Progenitor cell of endocrine pancreas (in vitro differentiated cells): ENCODE measurements at regions not wholly inside any gene's neighbourhood (a gene's known extent, or its start where the extent isn't known, plus 50 kb on each side); places are given as distances from the start of the nearest gene placed in this dataset.

Experiments
- DNase-seq: peaks from one replicate; pipeline ENCODE4 v3.0.0; 2021; ENCODE audit warnings: low spot score; ENCODE audit not compliant: unreplicated experiment
- H3K27ac Mint-ChIP-seq: 2 replicates; pipeline ENCODE4 v1.8.0; 2021; ENCODE audit warnings: mild to moderate bottlenecking, moderate library complexity, mixed read lengths
- H3K27me3 Mint-ChIP-seq: 2 replicates; pipeline ENCODE4 v1.8.0; 2021; ENCODE audit warnings: mixed read lengths
- H3K36me3 Mint-ChIP-seq: 2 replicates; pipeline ENCODE4 v1.8.0; 2022; ENCODE audit warnings: mixed read lengths; ENCODE audit not compliant: insufficient read depth
- H3K4me1 Mint-ChIP-seq: 2 replicates; pipeline ENCODE4 v1.8.0; 2021; ENCODE audit warnings: low read depth, mixed read lengths
- H3K4me3 Mint-ChIP-seq: 2 replicates; pipeline ENCODE4 v1.8.0; 2021; ENCODE audit warnings: low read depth, mild to moderate bottlenecking, moderate library complexity, mixed read lengths
- H3K9me3 Mint-ChIP-seq: 2 replicates; pipeline ENCODE4 v1.8.0; 2021; ENCODE audit warnings: low read depth, mixed read lengths
- CTCF ChIP-seq: fragments of 200-600 bp; sonication (generic); IDR thresholded peaks from one replicate; pipeline ENCODE4 v1.5.0; 2021; ENCODE audit warnings: antibody characterized with exemption, mild to moderate bottlenecking; ENCODE audit not compliant: unreplicated experiment

GRCh38 chr9:24439456-24439855 lies 106.2 kb downstream of the IZUMO3 start:
- DNase-seq, result no peak
- Mint-ChIP-seq H3K9me3 (peaks cover 3% of the 10 kb centered on the region), H3K27me3 (no peaks in the 10 kb centered on the region), H3K27ac (no peak overlapping the region), H3K4me3 (no peak overlapping the region), H3K4me1 (peaks cover 1% of the 10 kb centered on the region), H3K36me3 (no peaks in the 10 kb centered on the region)
- no peak for TF ChIP-seq CTCF

DNA sequence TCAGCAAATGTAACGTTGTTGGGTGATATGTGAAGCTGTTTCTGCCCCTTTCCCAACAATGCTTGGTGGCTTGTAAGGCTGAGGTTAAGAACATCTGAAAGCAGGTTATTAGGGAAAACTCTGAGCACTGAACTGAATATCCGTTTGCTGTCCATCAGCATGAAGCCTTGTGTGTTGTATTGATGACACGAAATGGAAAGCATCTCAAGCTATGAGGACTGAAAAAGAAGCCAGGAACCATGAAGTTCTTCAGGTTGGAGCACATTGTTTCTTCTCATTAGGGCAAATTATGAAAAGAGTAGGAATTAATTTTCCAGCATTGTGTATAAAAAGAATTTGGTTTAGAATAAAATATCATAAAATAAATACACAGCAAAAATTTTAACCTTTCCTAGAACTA lies 106.8 kb downstream of the IZUMO3 start:
- TF ChIP-seq CTCF, result no peak
- H3K4me1 Mint-ChIP-seq, result peaks cover 1% of the 10 kb centered on the region
- peaks cover 3% of the 10 kb centered on the region for H3K9me3 Mint-ChIP-seq
- no peak overlapping the region for H3K4me3 Mint-ChIP-seq
- no peaks in the 10 kb centered on the region for H3K36me3 Mint-ChIP-seq
- no peak overlapping the region for H3K27ac Mint-ChIP-seq
- DNase-seq, result no peak
- H3K27me3 Mint-ChIP-seq, result no peaks in the 10 kb centered on the region

DNA sequence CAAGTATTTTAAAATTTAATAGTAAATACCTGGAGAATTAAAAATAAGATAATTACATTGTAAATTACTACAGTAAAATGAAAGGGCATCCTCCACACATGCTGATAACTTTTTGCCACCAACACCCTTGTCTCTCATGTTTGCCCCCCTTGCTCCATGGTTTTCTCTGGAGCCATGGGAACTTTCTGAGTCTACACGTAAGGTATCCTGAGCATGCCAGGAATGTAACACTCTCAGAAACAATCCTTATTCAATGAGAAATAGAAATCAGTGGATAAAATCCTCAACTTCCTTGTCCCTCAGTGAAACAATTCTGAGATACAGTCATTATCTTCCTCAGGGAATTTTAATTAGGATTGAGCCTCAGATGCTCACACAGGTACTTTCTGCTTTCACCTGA lies 108.9 kb downstream of the IZUMO3 start:
- no peak for DNase-seq
- no peaks in the 10 kb centered on the region for H3K9me3 Mint-ChIP-seq
- H3K27ac Mint-ChIP-seq, result peak overlapping the region; percentile 18
- H3K36me3 Mint-ChIP-seq, result no peaks in the 10 kb centered on the region
- no peaks in the 10 kb centered on the region for H3K27me3 Mint-ChIP-seq
- TF ChIP-seq CTCF, result no peak
- peaks cover 1% of the 10 kb centered on the region for H3K4me1 Mint-ChIP-seq
- H3K4me3 Mint-ChIP-seq, result no peak overlapping the region

GRCh38 chr9:24434183-24434582 lies 111.5 kb downstream of the IZUMO3 start:
- Mint-ChIP-seq H3K27ac (no peak overlapping the region), H3K9me3 (no peaks in the 10 kb centered on the region), H3K4me1 (peaks cover 1% of the 10 kb centered on the region), H3K4me3 (no peak overlapping the region), H3K27me3 (no peaks in the 10 kb centered on the region), H3K36me3 (no peaks in the 10 kb centered on the region)
- DNase-seq, result no peak
- TF ChIP-seq CTCF, result no peak

DNA sequence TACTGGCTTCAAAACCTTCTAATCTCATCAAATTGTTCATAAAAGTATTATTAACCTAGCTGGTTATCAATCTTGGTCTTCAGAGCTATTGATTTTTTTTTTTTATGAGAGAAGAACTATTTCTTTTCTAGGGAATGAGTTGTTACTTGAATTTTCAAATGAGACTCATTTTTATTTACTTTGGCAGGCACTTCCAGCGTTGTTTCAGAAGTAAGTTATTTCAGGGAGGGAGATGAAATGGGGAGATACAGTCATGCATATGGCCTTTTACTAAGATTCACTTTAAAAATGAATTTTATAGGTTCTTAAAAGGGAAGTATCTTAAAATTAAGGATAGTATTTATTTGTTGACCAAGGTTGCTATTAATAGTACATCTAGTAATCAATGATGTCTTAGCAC lies 129.6 kb downstream of the IZUMO3 start:
- Mint-ChIP-seq H3K36me3 (no peaks in the 10 kb centered on the region), H3K27me3 (no peaks in the 10 kb centered on the region), H3K27ac (no peak overlapping the region), H3K4me1 (peaks cover 4% of the 10 kb centered on the region), H3K4me3 (no peak overlapping the region), H3K9me3 (peaks cover 2% of the 10 kb centered on the region)
- no peak for DNase-seq
- no peak for TF ChIP-seq CTCF
